NT2/D1 (cell line): ENCODE measurements at regions not wholly inside any gene's neighbourhood (a gene's known extent, or its start where the extent isn't known, plus 50 kb on each side); places are given as distances from the start of the nearest gene placed in this dataset.

Source experiments
- DNase-seq: peaks from one replicate; pipeline ENCODE4 v3.0.0-alpha.2; 2011; ENCODE audit warnings: low read depth, low spot score
- H3K27me3 ChIP-seq: 2 replicates; pipeline ENCODE4 v1.6.0; 2011; ENCODE audit warnings: mild to moderate bottlenecking; ENCODE audit not compliant: insufficient read length, insufficient read depth
- H3K36me3 ChIP-seq: 2 replicates; pipeline ENCODE4 v1.6.1; 2011; ENCODE audit warnings: mild to moderate bottlenecking, low read length, mixed read lengths; ENCODE audit not compliant: insufficient read depth, insufficient read length
- H3K4me1 ChIP-seq: 2 replicates; pipeline ENCODE4 v1.5.1; 2011; ENCODE audit not compliant: insufficient read depth, insufficient read length
- H3K4me3 ChIP-seq: 2 replicates; pipeline ENCODE4 v1.5.1; 2011; ENCODE audit warnings: low read depth; ENCODE audit not compliant: insufficient read length
- H3K9ac ChIP-seq: 2 replicates; pipeline ENCODE4 v1.6.0; 2011; ENCODE audit warnings: low read depth; ENCODE audit not compliant: insufficient read length
- H3K9me3 ChIP-seq: 2 replicates; pipeline ENCODE4 v1.5.1; 2011; ENCODE audit warnings: mild to moderate bottlenecking, low read length; ENCODE audit not compliant: insufficient read depth
- SUZ12 ChIP-seq: IDR thresholded peaks from 2 replicates; pipeline ENCODE4 v1.6.1; 2011; ENCODE audit not compliant: insufficient read length, insufficient read depth; ENCODE audit errors: extremely low read depth
- YY1 ChIP-seq: IDR thresholded peaks from 2 replicates; pipeline ENCODE4 v1.6.1; 2011; ENCODE audit not compliant: insufficient read length, insufficient read depth
- ZNF274 ChIP-seq: IDR thresholded peaks from 2 replicates; pipeline ENCODE4 v1.6.1; 2011; ENCODE audit warnings: mild to moderate bottlenecking, low read depth, low read length

GRCh38 chr6:9657994-9658393 lies 756.9 kb downstream of the TFAP2A start:
- Histone ChIP-seq H3K4me3 (no peak overlapping the region), H3K9ac (no peak overlapping the region), H3K4me1 (no peaks in the 10 kb centered on the region), H3K27me3 (no peaks in the 10 kb centered on the region), H3K9me3 (no peaks in the 10 kb centered on the region; the same call in 1 of the 2 replicates), H3K36me3 (no peaks in the 10 kb centered on the region)
- TF ChIP-seq YY1: no peak
- no peak for TF ChIP-seq ZNF274
- TF ChIP-seq SUZ12: no peak
- no peak for DNase-seq

DNA sequence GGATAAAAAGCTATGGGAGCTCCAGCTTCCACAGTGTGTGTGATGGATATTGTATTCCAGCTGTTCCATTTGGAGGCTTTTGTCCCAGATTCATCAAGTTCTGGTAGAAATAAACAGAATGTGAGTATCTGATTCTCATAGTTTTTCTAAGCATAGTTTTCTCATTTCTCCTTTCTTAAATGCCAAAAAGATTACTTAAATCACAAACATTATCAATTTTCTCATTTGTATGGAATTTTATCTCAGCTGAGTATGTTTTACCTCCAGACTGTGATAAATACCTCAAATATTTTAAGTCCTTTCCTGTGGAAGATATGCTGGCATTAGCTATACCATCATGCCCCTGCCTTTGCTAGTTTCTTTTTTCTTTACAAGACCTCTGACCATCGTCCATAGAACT lies 767.3 kb downstream of the TFAP2A start:
- H3K9ac ChIP-seq: no peak overlapping the region
- no peaks in the 10 kb centered on the region for H3K9me3 ChIP-seq
- TF ChIP-seq SUZ12 (no peak), ZNF274 (no peak), YY1 (no peak)
- no peaks in the 10 kb centered on the region for H3K4me1 ChIP-seq
- no peaks in the 10 kb centered on the region for H3K36me3 ChIP-seq
- no peaks in the 10 kb centered on the region for H3K27me3 ChIP-seq
- no peak for DNase-seq
- H3K4me3 ChIP-seq: no peak overlapping the region

GRCh38 chr6:9647071-9647445 lies 767.8 kb downstream of the TFAP2A start:
- H3K9ac ChIP-seq: no peak overlapping the region
- H3K9me3 ChIP-seq: no peaks in the 10 kb centered on the region
- no peak for TF ChIP-seq SUZ12
- no peak for TF ChIP-seq YY1
- no peak for TF ChIP-seq ZNF274
- H3K4me1 ChIP-seq: no peaks in the 10 kb centered on the region
- H3K36me3 ChIP-seq: no peaks in the 10 kb centered on the region
- H3K4me3 ChIP-seq: no peak overlapping the region
- H3K27me3 ChIP-seq: no peaks in the 10 kb centered on the region
- no peak for DNase-seq

DNA sequence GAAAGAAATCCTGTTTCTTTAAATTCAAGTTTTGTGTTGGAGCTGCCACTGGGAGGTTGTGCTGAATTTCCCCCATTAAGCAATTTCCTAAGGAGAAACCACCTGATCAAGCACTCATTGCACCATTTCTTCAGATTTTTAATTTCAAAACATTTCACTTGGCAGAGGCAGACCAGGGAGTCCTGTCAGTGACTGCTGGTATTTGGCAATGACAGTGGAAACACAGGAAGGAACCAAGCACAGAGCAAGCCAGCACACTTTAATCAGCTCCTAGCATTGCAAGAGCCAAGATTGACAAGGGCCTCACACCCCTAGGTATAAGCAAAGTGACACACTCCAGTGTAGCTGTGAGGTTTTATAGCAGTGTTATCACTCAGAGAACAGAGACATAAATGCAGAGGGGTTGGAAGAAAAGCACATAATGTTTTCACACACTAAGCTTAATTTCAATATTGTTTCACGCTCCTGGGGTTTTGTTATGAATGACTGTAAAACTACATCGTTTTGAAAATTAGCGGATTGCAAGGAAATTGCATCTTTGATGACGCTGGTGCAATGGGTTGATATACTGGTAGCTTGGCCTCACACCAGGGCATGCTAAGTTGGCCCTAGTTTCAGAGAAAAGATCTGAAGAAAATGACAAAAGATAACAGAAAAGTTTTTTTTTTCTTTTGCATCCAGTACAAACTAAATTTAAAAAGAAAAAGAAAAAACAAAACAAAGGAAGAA lies 768.4 kb downstream of the TFAP2A start:
- Histone ChIP-seq H3K36me3 (no peaks in the 10 kb centered on the region), H3K4me3 (no peak overlapping the region), H3K27me3 (no peaks in the 10 kb centered on the region), H3K4me1 (no peaks in the 10 kb centered on the region), H3K9me3 (no peaks in the 10 kb centered on the region), H3K9ac (no peak overlapping the region)
- TF ChIP-seq SUZ12 (no peak), ZNF274 (no peak), YY1 (no peak)
- no peak for DNase-seq

DNA sequence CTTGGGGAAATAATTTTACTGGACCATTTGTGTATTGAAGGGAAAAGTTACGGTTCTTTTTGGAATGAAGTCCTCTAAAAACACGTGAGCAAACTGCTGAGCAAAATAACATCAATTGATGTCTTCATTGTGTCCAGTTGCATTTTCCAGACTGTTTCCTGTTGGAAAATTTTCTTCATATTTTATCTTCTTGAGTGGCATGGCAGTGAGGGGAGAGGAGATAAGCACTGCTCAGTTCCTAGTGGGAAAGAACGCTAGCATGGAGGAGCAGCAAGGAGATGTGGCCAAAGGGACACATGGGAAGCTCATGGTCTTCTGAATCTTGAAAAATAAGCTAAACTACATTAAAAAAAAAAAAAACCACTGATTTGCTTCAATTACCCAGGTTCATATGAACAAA lies 776.0 kb downstream of the TFAP2A start:
- TF ChIP-seq SUZ12 (no peak), ZNF274 (no peak), YY1 (no peak)

DNA sequence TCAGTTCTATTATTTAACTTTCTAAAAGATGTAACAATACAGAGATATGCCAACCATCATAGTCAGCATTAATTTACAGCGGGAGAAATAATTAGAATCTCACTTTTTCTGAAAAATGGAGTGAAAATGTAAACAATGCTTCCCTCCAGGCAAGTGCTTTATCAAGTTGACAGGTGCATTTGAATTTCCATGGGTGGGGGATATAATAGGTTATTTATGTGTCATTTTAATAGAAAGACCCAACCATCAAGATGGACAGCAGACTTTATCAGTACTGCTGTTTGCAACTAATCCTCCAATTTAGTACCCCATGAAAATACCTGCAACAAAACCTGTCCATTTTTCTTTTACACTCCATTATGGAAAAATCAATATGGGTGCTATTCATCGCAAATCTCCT lies 780.1 kb downstream of the TFAP2A start:
- Histone ChIP-seq H3K9ac (no peak overlapping the region), H3K27me3 (no peaks in the 10 kb centered on the region), H3K36me3 (no peaks in the 10 kb centered on the region), H3K4me3 (no peak overlapping the region), H3K4me1 (no peaks in the 10 kb centered on the region), H3K9me3 (peaks cover 12% of the 10 kb centered on the region)
- TF ChIP-seq SUZ12 (no peak), ZNF274 (no peak), YY1 (no peak)
- DNase-seq: no peak

More for the DNA sequence above, 776.0 kb downstream of the TFAP2A start:
- no peaks in the 10 kb centered on the region for H3K27me3 ChIP-seq
- no peak overlapping the region for H3K9ac ChIP-seq
- H3K36me3 ChIP-seq: no peaks in the 10 kb centered on the region
- H3K9me3 ChIP-seq: no peaks in the 10 kb centered on the region
- no peak overlapping the region for H3K4me3 ChIP-seq
- no peaks in the 10 kb centered on the region for H3K4me1 ChIP-seq
- DNase-seq: no peak

GRCh38 chr6:9632026-9632425 lies 782.8 kb downstream of the TFAP2A start:
- Histone ChIP-seq H3K36me3 (no peaks in the 10 kb centered on the region), H3K27me3 (no peaks in the 10 kb centered on the region), H3K9ac (no peak overlapping the region), H3K4me3 (no peak overlapping the region), H3K4me1 (no peaks in the 10 kb centered on the region), H3K9me3 (peaks cover 15% of the 10 kb centered on the region)
- no peak for DNase-seq
- TF ChIP-seq SUZ12 (no peak), YY1 (no peak), ZNF274 (no peak)
